GM12875 (cell line): ENCODE measurements at regions not wholly inside any gene's neighbourhood (a gene's known extent, or its start where the extent isn't known, plus 50 kb on each side); places are given as distances from the start of the nearest gene placed in this dataset.

ENCODE experiments used
- H3K4me3 ChIP-seq: one replicate; pipeline ENCODE4 v1.5.1; 2011; ENCODE audit warnings: low read depth, low read length, control low read depth
- CTCF ChIP-seq: IDR thresholded peaks from 2 replicates; pipeline ENCODE4 v1.5.1; 2011; ENCODE audit warnings: low read depth, mild to moderate bottlenecking, control low read depth, inconsistent platforms, low read length, moderate library complexity, borderline replicate concordance; ENCODE audit not compliant: insufficient read depth

DNA sequence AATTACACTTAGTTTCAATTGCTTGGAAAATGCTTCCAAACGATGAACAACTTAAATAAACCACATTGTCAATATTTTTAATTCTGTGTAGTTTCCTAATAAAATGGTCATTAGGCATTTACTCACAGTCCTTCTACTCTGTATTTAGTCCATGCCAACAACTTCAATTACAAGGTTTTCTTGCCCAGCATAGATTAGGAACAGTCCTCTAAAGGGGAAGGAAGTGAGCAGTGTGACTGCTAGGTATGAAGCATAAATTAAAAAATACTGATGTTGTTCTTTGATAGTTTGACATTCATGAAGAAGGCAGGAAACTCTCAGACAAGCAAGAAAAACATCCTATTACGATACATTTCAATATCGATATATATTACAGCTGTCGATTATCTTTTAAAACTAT is 716.0 kb upstream of the PCDH9 start:
- H3K4me3 ChIP-seq, result no peak overlapping the region
- TF ChIP-seq CTCF, result no peak

- no peak overlapping the region for H3K4me3 ChIP-seq
- no peak for TF ChIP-seq CTCF
Measured at GRCh38 chr13:67943116-67943515, 713.0 kb upstream of the PCDH9 start.

- no peak overlapping the region for H3K4me3 ChIP-seq
- no peak for TF ChIP-seq CTCF
Measured at GRCh38 chr13:67935626-67936025, 705.5 kb upstream of the PCDH9 start.

- no peak for TF ChIP-seq CTCF
Measured at GRCh38 chr13:67934617-67935330, 704.6 kb upstream of the PCDH9 start.

DNA sequence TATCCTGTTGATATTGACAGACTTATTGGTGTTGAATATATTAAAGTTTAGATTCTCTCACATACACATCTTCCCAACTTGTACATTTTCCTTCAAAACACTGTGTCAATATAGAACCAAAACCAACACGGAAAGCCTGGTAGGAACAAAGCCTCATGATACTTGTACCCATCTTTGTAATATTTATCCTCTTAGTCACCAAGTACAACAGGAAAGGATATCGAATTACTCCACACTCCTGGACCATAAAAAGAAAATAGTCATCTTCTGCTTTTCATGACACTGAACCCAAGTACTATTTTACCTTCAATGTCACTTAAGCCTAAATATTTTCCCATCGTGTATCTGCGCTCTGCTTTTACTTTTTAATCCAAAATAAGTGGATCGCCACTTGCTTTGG is 702.9 kb upstream of the PCDH9 start:
- no peak for TF ChIP-seq CTCF

More at GRCh38 chr13:67934617-67935330, 704.6 kb upstream of the PCDH9 start:
- no peak overlapping the region for H3K4me3 ChIP-seq

DNA sequence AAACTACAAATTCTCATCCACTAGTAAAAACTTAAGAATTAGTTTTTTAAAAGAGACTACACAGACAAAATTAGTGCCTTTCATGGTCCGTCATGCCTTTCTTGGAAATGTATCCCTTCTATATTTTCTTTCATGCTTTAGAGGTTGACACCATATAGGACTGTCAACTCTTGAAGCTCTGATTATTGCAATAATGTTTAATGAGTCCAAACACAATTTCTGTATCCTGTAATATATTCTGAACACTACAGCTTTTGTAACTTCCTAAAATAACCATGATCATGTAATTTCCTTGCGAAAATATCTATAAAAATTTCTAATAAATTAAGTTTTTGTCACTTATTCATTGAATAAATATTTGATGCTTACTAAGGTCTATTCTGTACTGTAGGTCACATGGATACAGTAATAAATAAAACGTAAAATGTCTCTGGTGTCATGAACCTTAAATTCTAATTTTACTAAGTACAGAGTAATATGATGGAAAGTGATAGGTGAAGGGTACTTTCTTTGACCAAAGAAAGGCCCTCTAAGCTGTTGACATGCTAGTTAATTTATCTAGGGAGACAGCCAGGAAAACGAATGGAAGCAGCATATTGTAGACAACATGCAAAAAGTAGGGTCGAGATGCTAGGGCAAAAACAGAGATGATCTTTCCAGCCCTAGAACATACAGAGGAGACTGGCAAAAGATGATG is 687.3 kb upstream of the PCDH9 start:
- TF ChIP-seq CTCF, result no peak
- no peak overlapping the region for H3K4me3 ChIP-seq

More for the DNA sequence above, 702.9 kb upstream of the PCDH9 start:
- no peak overlapping the region for H3K4me3 ChIP-seq

DNA sequence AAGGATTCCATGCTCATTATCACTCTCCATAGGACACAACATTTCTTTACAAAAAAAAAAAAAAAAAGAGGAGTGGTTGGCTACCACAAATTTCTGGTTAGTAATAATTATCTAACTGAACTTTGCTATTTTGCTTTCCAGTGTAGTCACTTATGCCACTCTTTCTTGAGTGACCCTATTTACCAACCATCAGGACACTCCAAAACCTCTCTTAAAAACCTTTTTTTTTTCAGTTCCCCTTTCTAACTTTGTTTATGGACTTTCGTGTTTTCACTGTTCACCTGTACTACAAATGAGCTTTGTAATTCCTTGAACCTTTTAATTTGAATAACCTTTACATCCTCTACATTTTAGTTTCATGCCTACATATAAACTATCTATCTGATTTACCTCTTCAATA is 686.5 kb upstream of the PCDH9 start:
- H3K4me3 ChIP-seq, result no peak overlapping the region
- TF ChIP-seq CTCF, result no peak
